ENCODE measurements at regions not wholly inside any gene's neighbourhood (a gene's known extent, or its start where the extent isn't known, plus 50 kb on each side); places are given as distances from the start of the nearest gene placed in this dataset.
A peak's percentile ranks its signal among the peaks of the same experiment; 100 is the strongest.
"Not testable (repeated sequence)": the region's sequence is repeated elsewhere in the genome, so short reads cannot be mapped to it uniquely, and the experiment has no call there.

DNA sequence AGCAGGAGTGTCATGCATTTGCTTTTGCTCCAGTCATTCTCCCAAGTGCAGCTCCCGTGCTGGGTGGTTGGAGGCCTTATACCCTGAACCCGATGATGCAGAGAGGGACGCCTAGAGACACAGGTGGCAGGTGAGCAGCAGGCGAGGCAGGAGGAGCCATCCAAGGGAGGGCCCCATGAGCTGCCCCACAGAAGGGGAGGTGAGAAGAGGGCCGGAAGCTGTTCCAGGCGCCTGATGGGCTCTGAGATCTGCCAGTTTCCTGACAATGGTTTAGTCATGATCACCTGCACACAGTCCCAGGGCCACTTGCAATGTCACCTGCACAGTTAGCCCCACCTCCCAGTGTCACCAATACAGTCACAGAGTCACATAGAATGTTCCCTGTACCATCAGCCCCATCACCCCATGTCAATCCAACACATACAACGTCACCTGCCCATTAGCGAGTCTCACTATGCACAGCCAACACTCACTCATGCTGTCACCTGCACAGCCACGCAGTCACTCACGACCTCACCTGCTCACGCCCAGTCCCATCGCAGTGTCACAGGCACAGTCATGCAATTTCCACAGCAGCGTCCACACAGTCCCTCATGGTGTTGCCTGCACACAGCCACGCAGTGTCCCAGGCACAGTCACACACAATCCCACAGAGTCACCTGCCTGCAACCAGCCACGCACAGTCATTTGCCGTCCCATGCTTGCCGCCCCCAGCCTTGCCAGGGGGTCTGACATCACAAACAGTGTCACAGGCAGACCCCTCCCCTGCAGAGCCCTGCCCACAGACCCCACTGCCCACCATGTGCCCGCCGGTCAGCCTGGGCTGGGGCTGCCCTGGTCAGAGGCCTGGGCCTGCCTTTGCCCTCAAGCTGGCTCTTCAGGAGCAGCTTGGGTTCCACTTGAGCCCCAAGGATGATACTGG is 113.4 kb downstream of the LHX2 start:
- DNase-seq (ENCODE audit: low read depth in 4 of 4, low spot score in 1 of 4), result no peak

DNA sequence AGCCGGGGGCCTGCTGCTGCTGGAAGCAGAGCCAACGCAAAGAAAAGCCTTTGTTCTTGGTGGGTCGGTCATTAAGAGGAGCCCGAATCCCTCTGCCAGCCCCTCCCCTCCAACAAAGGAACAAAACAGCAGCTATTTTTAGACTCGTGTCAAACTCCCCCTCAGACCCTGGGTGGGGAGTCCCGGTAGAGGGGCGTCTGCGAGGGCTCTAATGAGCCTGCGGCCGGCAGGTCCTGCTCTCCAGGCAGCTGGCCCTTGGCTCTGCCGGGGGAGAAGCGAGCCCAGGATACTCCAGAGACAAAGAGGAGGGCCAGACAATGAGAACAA is 114.0 kb downstream of the LHX2 start:
- DNase-seq (ENCODE audit: low read depth in 4 of 4, low spot score in 1 of 4), result no peak

DNA sequence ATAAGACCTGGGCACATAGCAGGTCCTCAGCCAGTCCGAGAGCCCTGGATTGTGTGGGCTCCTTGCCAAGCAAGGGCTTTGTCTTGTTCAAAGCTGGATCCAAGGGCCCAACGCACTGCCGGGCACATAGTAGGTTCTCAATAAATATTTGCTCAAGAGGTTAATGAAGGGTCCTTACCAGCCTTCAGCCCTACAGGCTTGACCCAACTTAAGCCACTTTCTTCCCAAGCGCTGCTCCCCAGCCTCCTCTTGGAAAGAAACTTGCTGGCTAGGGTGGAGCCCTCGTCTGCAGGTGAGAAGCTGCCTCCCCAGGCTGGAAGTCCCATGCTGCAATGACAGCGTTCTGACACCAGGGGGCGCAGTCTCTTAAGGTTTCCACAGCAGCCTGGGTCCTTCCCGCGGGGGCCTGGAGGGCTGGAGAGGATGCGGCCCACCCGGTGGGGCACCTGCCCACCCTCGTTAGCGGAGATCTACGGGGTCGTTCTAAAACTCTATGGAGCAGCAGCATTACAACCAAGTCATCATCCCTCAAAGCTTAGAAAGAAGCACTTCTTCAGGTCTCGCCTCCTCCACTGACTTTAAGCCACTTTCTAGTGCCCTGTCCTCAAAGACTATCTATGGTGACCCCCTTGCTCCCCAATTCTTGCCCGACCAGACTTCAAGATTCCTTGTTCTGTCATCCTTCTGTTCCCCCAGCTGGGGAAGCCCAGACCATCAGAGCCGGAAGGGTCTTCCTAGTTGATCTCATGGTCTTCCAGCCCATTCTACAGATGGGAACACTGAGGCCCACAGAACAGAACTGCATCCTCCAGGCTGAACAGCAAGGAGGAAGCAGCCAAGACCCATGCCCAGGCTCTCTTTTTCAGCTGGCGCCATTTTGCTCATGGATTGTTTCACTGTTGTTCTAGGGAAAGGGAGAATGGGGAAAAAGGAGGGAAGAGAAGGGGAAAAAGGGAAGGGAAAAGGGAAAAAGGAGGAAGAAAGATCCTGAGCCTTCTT is 115.4 kb downstream of the LHX2 start:
- peak; percentile 68 to 72 (median 70) for DNase-seq (ENCODE audit: low read depth in 4 of 4, low spot score in 1 of 4)

DNA sequence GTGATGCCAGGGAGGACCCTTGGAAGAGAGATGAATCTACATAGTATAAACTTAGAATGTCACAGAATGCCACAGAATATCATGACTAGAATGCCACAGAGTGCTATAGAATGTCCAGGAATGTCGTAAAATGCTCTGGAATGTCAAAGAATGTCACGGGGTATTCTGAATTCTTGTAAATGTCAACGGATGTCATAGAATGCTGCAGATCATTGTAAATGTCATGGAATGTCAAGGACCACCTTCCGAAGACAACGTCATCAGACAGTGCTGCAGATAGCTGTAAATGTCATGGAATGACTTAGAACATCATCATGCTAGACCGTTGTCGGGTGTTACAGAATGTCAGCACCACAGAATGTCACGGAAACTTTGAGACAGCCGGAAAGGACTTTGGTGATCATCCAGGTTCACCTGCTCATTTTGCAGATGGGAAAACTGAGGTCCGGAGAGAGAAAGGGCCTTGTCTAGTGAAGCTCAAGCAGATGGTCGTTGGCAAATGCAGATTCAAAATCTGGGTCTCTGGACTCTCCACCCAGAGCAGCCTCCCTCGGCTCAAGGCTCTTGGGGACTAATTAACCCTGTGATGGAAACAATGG is 117.1 kb downstream of the LHX2 start:
- DNase-seq (ENCODE audit: low read depth in 4 of 4, low spot score in 1 of 4), result no peak

DNA sequence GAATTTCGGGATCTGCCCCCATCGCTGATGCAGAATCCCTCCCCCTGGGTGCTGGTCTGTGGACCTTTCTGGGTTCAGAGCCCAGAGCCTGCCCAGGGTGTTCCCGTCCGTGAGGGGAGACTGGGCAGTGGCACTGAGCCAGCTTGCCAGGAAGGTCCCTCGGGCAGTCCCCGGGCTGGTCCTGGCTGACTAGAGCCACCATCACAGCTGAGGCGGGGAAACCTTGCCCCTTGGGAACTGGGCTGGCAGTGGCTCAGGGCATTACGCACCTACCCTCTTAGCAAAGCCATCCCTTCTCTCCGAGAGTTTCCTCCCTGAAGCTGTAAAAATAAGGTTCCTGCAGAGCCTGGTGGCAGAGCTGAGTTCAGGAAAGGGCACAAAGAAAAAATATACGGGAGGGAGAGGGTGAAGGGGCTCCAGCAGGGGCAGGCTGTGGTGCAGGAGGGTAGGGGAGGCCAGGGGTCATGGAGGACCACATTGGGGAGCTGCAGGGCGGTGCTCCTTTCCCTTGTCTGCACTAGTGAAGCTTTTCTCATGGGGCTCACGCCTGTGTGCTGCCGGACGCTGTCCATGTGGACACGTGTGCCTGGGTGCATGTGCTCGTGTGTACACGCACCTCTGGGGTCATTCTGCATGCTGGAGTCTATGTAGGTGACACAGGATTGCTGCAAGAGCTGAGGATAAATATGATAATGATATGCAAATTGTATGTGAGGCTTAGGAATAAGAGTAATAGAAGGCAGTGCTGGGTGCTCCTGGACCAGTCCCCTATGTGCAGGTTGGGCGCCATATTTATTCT is 118.9 kb downstream of the LHX2 start:
- DNase-seq (ENCODE audit: low read depth in 4 of 4, low spot score in 1 of 4), result no peak

DNA sequence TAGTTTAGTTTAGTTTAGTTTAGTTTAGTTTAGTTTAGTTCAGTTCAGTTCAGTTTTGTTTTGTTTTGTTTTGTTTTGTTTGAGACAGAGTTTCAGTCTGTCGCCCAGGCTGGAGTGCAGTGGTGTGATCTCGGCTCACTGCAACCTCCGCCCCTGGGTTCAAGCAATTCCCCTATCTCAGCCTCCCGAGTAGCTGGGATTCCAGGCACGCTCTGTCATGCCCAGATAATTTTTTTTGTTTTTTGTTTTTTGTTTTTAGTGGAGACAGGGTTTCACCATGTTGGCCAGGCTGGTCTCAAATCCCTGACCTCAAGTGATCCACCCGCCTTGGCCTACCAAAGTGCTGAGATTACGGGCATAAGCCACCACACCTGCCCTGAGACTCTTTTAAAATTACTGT is 120.0 kb downstream of the LHX2 start:
- not testable (repeated sequence) for DNase-seq (ENCODE audit: low read depth in 4 of 4, low spot score in 1 of 4)

DNA sequence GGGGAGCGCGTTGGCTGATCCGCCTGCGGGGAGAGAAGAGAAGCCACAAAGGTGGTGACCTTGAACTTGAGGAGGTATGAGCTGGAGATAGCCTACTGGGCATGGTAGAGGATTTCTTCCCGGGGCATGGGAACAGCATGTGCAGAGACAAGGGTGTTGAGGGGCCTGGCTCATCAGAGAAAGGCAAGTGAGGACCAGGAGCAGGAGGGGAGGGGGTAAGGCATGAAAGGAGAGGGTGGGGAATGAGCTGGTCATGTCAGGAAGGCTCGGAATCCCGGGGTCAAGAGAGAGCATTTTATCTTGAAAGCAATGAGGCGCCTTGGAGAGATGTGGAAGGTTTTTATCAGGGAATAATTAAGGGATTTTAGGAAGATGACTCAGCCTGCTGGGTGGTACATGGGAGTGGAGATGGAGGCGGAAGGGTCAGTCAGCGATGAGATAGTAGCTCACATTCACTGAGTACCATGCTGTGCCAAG is 121.1 kb downstream of the LHX2 start:
- no peak for DNase-seq (ENCODE audit: low read depth in 4 of 4, low spot score in 1 of 4)

DNA sequence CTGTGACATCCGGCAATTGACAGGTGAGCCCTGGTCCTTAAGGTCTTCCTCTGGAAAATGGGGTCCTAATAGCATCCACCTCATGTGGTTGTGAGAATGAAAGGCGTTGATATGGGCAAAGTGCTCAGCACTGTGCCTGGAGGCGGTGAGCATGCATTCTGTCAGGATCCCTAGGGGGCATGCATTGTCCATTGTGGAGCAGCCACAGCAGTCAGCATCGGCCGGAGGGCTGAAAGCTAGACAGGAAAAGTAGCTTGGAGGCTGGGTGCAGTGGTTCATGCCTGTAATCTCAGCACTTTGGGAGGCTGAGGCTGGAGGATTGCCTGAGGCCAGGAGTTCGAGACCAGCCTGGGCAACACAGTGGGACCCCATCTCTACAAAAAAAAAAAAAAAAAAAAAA is 122.2 kb downstream of the LHX2 start:
- DNase-seq (ENCODE audit: low read depth in 4 of 4, low spot score in 1 of 4), result peak in 1 of 4 experiments; percentile 8

DNA sequence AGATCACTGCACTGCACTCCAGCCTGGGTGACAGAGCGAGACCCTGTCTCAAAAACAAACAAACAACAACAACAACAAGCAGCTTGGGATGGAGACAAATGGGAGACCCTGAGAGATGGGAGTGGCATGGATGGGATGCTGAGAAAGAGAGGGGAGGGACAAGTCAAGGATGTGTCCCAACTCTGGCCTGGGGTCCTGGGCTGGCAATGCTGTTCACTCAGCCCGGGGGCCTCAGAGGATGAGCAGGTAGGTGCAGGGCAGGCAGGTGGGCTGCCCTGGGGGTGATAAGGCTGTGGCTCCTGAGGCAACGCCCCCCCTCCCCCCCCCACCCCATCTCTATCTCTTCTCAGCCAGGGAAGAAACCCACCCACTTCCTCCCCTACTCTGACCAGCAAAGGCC is 123.0 kb downstream of the LHX2 start:
- no peak for DNase-seq (ENCODE audit: low read depth in 4 of 4, low spot score in 1 of 4)

DNA sequence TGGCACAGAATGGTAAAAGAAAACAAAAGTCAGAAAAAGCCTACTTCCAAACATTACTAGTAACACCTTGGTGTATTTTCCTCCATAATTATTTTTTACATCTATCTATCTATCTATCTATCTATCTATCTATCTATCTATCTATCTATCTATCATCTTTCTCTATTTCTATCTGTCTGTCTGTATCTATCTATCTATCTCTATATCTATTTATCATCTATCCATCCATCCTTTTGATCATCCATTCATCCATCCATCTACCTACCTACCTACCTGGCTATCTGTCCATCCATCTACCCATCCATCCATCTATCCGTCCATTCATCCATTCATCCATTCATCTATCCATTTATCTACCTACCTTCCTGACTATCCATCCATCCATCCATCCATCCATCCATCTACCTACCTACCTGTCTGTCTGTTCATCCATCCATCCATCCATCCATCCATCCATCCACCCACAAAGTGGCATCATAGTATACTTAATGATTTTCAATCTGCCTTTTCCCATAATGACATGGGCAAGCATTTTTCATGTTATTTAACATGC is 121.9 kb upstream of the NEK6 start:
- DNase-seq (ENCODE audit: low read depth in 4 of 4, low spot score in 1 of 4), result no peak

DNA sequence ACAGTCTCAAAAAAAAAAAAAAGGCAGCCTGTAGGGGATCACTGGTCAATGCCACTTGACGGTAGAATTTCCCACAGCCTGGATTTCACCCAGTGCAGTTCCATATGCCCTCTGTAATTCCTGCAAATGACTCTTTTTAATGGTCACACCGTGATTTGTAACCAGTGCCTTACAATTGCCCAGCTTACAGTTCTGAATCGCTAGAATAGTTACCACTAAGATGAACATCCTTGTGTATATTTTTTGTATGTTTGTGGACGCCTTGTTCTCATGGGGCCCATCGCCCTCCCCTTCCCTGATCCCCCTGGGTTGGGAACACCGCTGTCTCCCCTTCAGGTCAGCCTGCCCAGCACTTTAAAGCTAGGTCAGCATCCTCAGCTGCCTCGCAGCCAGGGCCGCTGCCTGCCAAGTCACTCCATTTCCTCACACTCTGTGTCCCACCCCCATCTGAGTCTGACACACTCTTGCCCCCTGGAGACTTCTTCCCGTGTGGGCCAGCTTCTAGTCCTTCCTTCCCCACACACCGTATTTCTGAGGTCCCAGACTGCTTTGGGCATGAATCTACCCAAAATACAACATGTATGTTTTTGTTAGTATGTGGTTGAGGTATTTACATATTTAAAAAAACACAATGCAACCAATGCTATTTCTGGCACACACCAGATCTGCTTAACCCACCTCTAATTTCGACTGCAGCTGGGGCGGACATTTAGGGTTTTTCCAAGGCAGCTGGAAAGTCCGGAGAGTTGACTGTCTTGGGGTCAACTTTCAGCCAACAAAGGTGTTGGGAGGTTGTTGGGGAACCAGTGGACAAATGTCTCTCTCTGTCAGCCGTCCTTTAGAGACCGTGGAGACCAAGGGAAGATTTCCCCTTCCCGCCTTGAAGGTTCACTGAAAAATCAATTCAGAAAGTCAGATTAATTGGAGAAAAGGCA is 120.5 kb upstream of the NEK6 start:
- DNase-seq (ENCODE audit: low read depth in 4 of 4, low spot score in 1 of 4), result no peak

DNA sequence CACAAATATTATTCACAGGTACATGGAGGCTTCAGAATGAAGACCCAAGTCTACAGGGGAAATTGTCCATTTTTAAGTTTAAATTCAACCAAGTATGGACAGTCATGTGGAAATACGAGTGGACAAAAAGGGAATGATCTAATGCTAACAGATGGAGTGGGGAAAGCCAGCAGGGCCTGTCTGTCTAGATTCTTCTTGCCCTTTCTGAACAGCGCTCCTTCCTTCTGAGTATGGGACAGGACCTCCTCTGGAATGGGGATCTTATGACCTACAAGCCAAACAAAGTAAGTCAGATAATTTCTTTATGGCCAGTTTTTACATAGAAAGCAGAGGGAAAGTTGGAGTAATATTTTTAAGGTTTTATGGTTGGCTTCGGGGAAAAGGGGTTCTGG is 119.8 kb upstream of the NEK6 start:
- DNase-seq (ENCODE audit: low read depth in 4 of 4, low spot score in 1 of 4), result no peak

DNA sequence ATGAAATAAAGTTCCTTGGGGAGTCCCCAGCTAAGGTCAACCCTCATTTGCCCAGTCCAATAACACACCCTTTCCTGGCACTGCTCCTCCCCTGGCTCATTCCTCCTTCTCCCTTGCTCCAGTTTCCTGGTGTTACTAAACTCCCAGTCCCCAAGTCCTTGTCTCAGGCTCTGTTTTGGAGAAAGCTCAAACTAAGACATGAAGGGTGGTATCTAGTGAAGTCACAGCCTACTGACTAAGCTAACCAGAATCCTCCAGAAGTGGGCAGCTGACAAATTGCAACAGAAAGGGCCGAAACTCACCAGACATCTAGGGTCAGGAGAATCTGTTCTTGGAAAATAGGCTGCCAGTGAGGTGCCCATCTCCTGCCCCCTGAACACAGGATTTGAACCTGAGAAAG is 118.7 kb upstream of the NEK6 start:
- no peak for DNase-seq (ENCODE audit: low read depth in 4 of 4, low spot score in 1 of 4)

DNA sequence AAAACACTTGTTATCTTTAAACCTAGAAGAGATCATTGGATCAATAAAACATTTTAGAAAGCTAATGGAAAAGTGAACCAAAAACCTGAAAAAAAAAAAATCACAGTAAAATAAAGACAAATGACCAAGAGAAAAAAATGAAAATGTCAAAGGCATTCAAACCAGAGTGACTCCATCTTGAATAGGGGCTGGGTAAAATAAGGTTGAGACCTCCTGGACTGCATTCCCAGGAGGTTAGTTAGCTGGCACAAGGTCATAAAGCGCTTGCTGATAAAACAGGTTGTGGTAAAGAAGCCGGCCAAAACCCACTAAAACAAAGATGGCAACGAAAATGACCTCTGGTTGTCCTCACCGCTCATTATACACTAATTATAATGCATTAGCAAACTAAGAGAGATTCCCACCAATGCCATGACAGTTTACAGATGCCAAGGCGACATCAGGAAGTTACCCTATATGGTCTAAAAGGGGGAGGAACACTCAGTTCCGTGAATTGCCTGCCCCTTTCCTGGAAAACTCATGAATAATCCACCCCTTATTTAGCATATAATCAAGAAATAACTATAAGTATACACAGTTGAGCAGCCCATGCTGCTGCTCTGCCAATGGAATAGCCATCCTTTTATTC is 116.7 kb upstream of the NEK6 start:
- DNase-seq (ENCODE audit: low read depth in 4 of 4, low spot score in 1 of 4), result no peak

DNA sequence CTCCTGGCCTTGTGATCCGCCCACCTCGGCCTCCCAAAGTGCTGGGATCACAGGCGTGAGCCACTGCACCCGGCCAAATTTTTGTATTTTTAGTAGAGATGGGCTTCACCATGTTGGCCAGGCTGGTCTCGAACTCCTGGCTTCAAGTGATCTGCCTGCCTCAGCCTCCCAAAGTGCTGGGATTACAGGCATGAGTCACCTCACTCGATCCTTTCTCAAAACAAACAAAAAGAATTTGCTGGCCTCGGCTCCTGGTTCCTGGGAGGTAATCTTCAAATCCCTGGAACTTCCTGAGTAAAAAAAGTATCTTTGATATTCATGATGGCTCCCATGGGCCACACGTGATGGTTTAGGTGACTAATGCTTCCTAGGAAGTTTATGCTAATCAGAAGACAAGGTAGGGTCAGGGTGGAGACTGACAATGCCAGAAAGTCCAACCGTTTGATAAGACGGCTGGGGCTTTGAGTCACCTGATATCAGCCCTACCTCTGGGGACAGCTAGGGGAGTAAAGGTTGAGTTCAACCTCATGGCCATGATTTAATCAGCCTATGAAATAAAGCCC is 113.1 kb upstream of the NEK6 start:
- not testable (repeated sequence) for DNase-seq (ENCODE audit: low read depth in 4 of 4, low spot score in 1 of 4)

DNA sequence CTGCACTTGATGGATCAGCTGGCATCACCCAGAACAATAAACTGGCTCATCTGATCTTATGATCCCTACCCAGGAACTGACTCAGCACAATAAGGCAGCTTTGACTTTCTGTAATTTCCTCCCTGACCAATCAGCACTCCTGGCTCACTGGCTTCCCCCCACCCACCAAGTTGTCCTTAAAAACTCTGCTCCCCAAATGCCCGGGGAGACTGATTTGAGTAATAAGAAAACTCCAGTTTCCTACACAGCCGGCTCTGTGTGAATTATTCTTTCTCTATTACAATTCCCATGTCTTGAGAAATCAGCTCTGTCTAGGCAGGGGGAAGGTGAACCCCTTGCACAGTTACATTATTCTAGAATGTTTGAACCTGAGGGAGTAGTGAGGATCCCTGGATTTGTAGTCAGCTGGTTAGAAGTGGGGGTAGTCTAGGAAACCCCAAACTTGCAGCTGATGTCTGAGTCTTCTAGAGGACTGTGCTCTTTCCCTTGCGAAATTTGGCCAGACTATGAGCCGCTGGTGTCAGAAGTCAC is 111.7 kb upstream of the NEK6 start:
- no peak for DNase-seq (ENCODE audit: low read depth in 4 of 4, low spot score in 1 of 4)

DNA sequence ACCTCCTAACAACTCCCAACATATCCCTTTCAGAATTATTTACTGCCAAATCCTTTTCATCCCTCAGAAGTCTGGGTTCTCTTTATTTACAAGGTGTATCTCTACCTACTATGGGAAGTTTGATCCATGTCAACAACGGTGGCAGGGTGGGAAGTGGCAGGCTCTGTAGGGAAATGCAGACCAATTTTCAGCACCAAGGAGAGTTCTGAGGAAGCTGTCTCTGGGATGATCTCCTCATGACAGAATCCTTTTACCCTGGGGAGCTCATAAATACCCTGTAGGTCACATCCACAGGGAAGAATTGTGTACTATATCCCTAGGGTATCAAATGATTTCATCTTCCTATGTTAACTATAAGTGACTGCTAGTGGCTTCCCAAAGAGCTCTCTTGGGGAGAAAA is 107.8 kb upstream of the NEK6 start:
- DNase-seq (ENCODE audit: low read depth in 4 of 4, low spot score in 1 of 4), result no peak

DNA sequence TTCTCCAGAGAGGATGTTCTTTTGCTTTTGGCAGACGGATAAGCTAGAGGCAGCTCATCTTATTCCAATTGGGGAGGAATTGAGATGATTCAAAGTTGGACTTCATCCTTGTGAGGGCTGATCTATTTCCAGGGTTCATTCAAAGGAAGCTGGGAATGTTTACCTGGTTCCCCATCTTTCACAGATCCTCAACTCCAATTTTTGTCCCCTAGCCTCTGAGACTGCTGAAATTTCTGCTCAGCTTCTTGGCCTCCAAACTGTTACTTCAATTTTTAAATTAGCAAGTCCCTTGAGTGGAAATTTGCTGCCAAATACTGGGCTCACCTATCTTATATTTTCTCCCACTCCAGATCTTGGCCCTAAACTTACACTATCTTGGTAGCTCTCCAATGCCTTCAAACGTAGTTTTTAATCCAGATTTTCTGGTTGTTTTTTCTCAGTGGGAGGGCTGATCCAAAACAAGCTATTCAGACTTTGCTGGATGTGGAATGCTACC is 93.9 kb upstream of the NEK6 start:
- DNase-seq (ENCODE audit: low read depth in 4 of 4, low spot score in 1 of 4), result no peak
